H1 (cell line): ENCODE measurements at regions not wholly inside any gene's neighbourhood (a gene's known extent, or its start where the extent isn't known, plus 50 kb on each side); places are given as distances from the start of the nearest gene placed in this dataset.

Experiments used
- FOSL1 ChIP-seq: IDR thresholded peaks from 2 replicates; pipeline ENCODE4 v1.6.1; 2011; ENCODE audit warnings: mild to moderate bottlenecking, low read depth, low read length, moderate library complexity; ENCODE audit not compliant: insufficient read depth
- NANOG ChIP-seq: IDR thresholded peaks from 2 replicates; pipeline ENCODE4 v1.6.1; 2011; ENCODE audit warnings: low read length, low read depth, mild to moderate bottlenecking, inconsistent platforms; ENCODE audit not compliant: insufficient read depth, poor library complexity, severe bottlenecking
- TBP ChIP-seq: IDR thresholded peaks from 2 replicates; pipeline ENCODE4 v1.6.1; 2011; ENCODE audit warnings: low read depth, low read length, improper control_type of control experiment
- TF ChIP-seq, protein P1 (sequence below): IDR thresholded peaks from 2 replicates; pipeline ENCODE4 v1.6.1; 2012; ENCODE audit warnings: inconsistent platforms

DNA sequence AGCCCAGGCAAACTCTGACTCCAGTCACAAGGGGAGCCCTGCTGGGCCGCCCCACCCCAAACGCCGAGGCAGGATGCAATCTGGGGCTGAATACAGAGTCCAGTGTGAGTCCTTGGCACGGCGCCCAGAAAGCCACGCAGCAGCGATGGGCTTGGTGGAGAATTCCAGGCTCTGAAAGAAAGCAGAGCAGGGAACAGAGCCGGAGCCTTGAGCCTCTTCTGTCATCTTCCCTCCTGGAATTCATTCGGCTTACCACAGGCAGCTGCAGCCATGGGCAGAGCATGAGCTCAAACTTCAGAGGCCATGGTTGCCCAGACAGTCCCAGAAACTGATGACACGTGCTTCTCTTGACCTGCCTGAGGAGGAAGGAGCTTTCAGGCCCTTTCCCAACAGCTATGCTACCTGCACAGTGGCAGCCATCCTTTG, 441.1 kb upstream of the JARID2 start (continued):
- TF ChIP-seq, protein P1, sequence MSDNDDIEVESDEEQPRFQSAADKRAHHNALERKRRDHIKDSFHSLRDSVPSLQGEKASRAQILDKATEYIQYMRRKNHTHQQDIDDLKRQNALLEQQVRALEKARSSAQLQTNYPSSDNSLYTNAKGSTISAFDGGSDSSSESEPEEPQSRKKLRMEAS, result no peak
- no peak for TF ChIP-seq TBP
- TF ChIP-seq FOSL1, result no peak
- TF ChIP-seq NANOG, result no peak
- TF ChIP-seq, all 59 proteins: peak for 0
